AG08396 (cell line): ENCODE measurements at regions not wholly inside any gene's neighbourhood (a gene's known extent, or its start where the extent isn't known, plus 50 kb on each side); places are given as distances from the start of the nearest gene placed in this dataset.
A peak's percentile ranks its signal among the peaks of the same experiment; 100 is the strongest.
"Not testable (repeated sequence)": the region's sequence is repeated elsewhere in the genome, so short reads cannot be mapped to it uniquely, and the experiment has no call there.

Experiments used
- DNase-seq: peaks from one replicate; pipeline ENCODE4 v3.0.0; 2012; ENCODE audit warnings: low spot score, mixed read lengths

DNA sequence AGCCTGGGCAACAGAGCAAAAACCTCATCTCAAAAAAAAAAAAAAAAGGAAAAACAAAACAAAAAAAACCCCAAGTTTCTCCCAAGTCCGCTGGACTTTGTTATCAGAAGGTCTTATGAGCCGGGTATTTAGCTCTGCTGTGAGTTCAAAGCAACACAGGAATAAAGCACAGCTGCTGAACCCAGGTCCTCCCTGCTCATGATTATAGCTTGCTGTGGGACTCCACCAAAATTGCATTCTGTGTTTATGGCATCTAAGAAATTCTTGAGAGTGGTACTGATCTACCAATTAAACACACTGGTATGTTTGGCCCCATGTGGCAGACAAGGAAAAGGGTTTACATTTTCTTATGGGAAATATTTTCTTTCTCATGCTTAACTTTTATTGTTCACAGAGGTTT is 93.6 kb upstream of the NEDD9 start:
- no peak for DNase-seq

GRCh38 chr6:11324453-11325015 is 92.1 kb upstream of the NEDD9 start:
- no peak for DNase-seq

DNA sequence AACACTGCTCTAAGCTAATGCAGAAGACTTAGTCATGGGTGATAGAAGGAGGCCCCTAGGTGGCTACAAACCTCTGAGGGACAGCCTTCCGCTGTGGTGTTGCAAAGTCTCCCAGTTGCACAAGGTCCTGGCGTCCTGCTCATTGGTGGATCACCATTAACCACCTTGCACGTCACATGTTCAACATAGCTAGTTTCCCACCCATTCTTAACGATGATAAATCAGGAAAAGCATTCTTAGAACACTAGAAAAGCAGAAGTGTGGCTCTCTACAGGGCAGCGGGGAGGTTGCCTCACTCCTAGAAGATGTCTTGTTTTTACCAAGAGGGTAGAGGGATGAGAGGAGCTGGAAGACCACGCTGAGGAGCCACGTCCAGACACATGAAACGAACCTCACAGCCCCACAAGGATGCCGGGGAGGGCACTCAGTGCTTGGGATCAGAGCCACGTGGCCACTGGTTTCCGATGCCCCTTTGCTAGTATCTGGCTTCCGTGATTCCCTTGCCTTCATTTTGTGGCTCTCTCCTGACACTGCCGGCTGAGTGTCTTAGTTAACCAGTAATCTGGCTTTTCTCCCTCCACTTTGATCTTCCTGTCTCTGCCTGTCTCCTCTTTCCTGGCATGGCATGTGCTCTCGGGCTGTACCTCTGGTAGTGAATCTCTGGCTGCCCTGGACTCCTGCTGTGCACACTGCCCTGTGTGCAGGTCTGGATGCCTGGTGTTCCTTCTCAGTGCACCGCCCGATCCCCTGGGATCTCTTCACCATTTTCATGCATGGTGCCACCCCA is 91.4 kb upstream of the NEDD9 start:
- DNase-seq, result no peak

- no peak for DNase-seq
These were observed 89.9 kb upstream of the NEDD9 start for GRCh38 chr6:11322252-11322885.

DNA sequence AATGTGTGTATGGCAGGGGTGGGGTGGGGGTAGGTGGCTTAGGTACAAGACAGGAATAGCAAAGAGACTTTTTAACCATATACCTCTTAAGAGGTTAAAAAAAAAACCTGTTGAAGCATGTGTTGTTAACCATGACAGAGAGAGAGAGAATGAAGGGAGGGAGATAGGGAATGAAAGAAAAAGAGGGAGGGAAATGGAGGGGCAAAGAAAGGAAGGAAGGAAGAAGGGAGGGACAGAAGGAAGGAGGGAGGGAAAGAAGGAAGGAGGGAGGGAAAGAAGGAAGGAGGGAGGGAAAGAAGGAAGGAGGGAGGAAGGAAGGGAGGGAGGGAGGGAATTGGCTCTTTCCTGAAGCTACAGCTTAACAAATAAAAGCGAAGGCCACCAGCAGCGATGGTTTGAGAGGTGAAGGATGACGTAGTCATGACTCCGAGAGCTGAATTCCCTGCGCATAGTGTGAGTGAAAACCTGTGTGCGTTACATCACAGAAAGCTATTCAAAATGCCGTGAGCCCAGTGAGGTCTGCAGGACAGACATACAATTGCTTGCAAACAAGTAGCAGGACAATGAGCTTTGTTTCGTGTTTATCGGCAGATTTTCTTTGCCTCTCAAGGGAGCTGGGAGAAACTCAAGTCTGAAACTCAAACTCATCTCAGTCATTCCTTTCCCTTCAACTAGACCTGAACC is 88.6 kb upstream of the NEDD9 start:
- DNase-seq, result no peak

DNA sequence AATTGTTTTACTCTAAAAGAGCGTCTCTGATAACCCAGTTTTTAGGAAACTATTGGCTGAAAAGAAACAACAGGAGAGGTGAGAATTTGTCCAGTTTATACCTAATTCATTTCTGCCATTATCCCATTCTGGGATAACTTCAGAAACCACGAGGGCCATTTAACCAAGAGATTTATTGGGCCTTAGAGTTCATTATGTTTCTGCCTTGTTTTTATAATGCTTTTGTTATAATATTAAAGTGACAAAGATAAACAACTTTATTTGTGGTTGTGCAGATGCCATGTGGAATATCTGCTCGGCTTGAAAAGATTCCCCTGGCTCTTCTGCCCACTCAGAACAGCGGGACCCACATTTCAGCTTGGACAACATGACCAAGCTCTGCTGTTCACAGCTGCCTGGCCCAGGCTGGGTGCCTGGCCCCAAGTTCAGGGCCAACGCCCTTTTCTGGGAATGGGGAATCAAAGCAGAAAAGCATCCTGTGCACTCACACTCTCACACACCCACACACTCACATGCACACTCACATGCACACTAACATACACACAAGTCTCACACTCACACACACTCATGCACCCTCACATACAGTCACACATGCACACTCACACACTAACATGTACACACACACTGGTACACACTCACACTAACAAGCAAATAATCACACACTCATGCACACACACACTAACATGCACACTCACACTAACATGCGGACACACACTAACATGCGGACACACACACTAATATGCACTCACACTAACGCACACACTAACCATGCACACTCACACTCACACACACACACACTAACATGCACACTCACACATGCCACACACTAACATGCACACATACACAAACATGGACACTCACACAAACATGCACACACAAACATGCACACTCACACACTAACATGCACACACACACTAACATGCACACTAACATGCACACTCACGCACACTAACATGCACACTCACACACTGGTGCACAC is 86.7 kb upstream of the NEDD9 start:
- DNase-seq, result no peak

DNA sequence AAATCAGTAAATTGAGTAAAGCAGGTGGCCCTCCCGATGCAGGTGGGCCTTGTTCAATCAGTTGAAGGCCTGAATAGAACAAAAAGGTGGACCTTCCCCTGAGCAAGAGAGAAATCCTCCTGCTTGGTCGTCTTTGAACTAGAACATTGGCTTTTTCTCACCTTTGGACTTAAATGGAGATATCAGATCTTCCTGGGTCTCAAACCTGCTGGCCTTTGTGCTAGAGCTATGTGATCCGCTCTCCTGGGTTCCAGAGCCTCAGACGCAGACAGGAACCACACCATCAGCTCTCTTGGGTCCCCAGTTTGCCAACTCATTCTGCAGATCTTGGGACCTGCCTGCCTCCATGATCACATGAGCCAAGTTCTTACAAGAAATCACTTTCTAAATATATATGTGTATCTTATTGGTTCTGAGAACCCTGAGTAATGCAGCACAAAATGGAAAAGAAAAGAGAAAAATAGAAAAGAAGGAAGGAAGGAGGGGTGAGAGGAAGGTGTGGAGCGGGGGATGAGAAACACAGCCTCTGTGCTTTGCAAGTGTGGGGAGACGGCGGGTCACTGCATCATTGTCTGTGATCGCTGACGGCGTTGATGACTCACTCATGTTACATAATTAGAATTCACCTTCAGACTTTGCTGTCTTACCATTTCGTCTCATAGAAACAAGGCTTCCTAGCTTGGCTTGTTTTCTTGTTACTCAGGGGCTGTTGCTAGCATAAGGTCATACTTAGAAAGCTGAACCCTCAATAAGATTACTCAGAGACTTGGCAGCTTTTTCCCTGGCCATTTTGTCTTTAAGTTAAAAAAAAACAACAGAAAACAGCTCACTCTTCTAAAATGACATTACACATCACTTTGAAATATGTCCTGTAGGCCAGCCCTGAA is 85.7 kb upstream of the NEDD9 start:
- peak; percentile 69 for DNase-seq

DNA sequence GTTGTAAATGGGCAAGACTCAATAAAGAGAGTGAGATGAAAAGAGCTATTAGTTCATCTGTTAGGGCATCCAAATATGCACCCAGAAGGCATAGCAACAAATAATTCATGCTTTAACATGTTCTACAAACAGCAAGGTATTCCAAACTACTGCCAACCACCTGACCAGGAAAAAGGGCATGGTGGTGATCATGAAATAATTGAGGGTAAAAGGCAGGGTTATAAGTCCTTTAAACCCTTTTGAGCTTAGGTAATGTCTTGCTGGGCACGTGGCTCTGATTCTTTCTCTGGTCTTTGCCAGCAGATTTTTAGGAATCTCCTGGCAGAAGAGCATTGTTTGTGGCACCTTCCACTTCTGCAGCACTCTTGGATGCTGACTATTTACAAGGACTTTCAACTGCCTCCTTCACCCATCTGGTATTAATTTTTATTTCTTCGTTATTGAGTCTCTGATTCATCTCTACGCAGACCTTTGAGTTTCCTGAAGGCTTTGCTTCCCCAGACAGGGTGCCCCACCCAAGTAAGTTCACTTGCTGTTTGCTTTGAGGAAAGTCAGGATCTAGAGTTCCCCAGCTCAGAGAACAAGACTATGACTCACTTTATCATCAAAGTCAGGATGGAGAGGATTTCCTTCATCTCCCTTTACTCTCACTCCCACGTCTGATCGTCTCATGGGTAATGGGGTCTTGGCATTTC is 83.4 kb upstream of the NEDD9 start:
- DNase-seq, result peak; percentile 45

DNA sequence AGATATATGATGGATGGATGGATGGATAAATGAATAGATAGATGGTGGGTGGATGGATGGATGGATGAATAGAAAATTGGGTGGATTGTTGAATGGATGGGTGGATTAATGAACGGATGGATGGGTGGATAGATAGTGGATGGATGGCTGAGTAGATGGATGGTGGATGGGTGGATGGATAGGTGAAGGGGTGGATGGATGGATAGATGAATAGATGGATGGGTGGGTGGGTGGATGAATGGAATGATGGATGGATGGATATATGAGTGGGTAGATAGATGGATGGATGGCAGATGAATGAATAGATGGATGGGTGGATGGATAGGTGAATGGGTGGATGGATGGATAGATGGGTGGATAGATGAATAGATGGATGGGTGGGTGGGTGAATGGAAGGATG is 80.7 kb upstream of the NEDD9 start:
- DNase-seq, result no peak

DNA sequence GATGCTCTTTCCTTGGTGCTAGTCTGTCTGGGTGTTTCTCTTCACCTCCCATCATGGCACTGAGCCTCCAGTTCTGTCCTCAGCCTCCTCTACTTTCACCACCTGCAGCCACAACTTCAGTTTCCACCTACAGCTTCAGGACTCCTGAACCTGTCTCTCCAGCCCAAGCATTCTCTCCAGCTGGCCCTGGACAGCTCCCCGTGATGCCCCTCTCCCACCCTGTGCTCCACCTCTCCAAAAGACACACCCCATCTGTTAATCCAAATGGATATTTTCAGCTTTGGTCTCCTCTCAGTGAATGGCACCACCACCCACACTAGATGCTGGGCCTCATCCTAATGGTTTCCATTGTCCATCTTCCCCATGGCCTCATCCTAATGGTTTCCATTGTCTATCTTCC is 79.5 kb upstream of the NEDD9 start:
- DNase-seq, result no peak

- no peak for DNase-seq
These were observed 77.6 kb upstream of the NEDD9 start for GRCh38 chr6:11309947-11310665.

DNA sequence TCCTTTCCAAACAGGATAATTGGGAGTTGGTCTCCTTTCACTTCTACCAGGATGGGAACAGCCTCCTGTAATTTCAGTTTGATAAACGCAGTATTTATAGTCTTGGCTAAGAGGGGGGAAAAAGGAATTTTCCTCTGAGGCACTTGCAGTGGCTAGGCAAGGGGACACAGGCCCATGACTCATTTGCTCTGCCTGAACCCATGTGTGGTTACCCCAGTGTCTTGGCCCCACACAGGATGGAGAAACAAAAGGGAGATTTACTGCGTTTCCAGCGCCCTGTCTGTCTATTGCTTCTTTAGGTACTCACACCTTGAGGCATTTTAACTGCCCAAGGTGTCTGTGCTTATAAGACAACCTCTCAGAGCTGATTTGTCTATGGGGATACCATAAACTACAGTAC is 74.8 kb upstream of the NEDD9 start:
- DNase-seq, result no peak

- DNase-seq, result no peak
These were observed 72.5 kb upstream of the NEDD9 start for GRCh38 chr6:11304946-11305345.

GRCh38 chr6:11299876-11300428 is 67.5 kb upstream of the NEDD9 start:
- DNase-seq, result not testable (repeated sequence)

GRCh38 chr6:11299421-11299784 is 66.9 kb upstream of the NEDD9 start:
- not testable (repeated sequence) for DNase-seq

DNA sequence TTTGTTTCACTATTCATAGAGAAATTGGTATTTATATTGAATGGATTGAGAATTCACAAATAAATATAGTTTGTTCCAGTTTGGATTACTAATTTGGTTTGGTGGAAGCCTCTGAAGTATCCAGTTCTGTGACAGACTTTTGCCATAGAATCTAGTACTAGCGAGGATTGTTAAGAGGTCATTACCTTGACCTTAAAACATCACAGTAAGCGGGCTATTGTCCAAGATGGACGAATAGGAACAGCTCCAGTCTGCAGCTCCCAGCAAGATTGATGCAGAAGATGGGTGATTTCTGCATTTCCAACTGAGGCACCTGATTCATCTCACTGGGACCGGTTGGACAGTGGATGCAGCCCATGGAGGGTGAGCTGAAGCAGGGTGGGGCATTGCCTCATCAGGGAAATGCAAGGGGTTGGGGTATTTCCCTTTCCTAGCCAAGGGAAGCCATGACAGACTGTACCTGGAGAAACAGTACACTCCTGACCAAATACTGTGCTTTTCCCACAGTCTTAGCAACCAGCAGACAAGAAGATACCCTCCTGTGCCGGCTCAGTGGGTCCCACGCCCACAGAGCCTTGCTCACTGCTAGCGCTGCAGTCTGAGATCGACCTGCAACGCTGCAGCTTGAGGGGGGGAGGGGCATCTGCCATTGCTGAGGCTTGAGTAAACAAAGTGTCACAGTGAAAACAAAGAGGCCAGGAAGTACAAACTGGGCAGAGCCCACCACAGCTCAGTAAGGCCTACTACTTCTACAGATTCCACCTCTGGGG is 66.4 kb upstream of the NEDD9 start:
- DNase-seq, result no peak

DNA sequence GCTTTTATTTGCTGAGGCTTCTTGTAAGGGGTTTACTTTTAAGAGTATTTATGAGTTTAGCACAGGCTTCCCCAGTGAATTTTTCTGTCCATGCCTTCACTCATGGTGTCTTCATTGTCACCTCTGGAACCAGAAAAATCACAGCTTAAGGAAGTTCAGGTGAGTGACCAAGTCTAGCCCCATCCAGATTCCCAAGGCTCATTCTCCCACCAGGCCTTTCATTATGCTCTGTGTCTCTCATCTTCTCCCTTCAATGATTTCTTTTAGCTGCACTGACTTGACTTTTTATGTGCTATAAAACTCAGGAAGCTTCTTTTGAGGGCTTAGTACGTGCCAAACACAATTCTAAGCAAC is 64.9 kb upstream of the NEDD9 start:
- no peak for DNase-seq
